ENCODE measurements at regions not wholly inside any gene's neighbourhood (a gene's known extent, or its start where the extent isn't known, plus 50 kb on each side); places are given as distances from the start of the nearest gene placed in this dataset.
"Not testable (repeated sequence)": the region's sequence is repeated elsewhere in the genome, so short reads cannot be mapped to it uniquely, and the experiment has no call there.

GRCh38 chr1:147103416-147104155 is 68.7 kb downstream of the PRKAB2 start:
- not testable (repeated sequence) for DNase-seq (ENCODE audit: extremely low spot score, unreplicated experiment); H3K4me3 Mint-ChIP-seq (ENCODE audit: unreplicated experiment); H3K9me3 Mint-ChIP-seq (ENCODE audit: unreplicated experiment); H3K4me1 Mint-ChIP-seq (ENCODE audit: unreplicated experiment); H3K27ac Mint-ChIP-seq (ENCODE audit: unreplicated experiment); H3K36me3 Mint-ChIP-seq (ENCODE audit: unreplicated experiment)
- peaks cover 11% of the 10 kb centered on the region for H3K27me3 Mint-ChIP-seq (ENCODE audit: unreplicated experiment)

- no peak for TF ChIP-seq CTCF (IDR thresholded peaks at IDR 0.05)
- Mint-ChIP-seq H3K4me1 (ENCODE audit: unreplicated experiment) (no peaks in the 10 kb centered on the region), H3K4me3 (ENCODE audit: unreplicated experiment) (no peak overlapping the region), H3K9me3 (ENCODE audit: unreplicated experiment) (no peaks in the 10 kb centered on the region), H3K27me3 (ENCODE audit: unreplicated experiment) (peaks cover 19% of the 10 kb centered on the region), H3K36me3 (ENCODE audit: unreplicated experiment) (no peaks in the 10 kb centered on the region), H3K27ac (ENCODE audit: unreplicated experiment) (no peak overlapping the region)
- no peak for DNase-seq (ENCODE audit: extremely low spot score, unreplicated experiment)
Observed at GRCh38 chr1:147099192-147099591, 73.1 kb downstream of the PRKAB2 start.

DNA sequence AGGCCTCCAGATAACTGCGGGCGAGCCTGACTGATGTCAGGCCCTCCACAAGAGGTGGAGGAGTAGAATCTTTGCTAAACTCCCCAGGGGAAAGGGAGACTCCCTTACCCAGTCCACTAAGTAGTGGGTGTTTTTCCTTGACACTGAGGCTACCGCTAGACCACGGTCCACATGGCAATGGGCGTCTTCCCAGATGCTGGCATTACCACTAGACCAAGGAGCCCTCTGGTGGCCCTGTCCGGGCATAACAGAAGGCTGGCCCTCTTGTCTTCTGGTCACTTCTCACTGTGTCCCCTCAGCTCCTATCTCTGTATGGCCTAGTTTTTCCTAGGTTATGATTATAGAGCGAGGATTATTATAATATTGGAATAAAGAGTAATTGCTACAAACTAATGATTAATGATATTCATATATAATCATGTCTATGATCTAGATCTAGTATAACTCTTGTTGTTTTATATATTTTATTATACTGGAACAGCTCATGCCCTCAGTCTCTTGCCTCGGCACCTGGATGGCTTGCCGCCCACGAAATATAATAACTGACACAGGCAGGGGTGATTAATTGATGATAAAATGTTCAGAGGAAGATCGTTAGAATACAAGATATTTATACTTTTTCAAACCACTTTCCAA is 73.8 kb downstream of the PRKAB2 start:
- H3K27ac Mint-ChIP-seq (ENCODE audit: unreplicated experiment); DNase-seq (ENCODE audit: extremely low spot score, unreplicated experiment); H3K4me3 Mint-ChIP-seq (ENCODE audit: unreplicated experiment); H3K4me1 Mint-ChIP-seq (ENCODE audit: unreplicated experiment); H3K36me3 Mint-ChIP-seq (ENCODE audit: unreplicated experiment); H3K9me3 Mint-ChIP-seq (ENCODE audit: unreplicated experiment): not testable (repeated sequence)
- TF ChIP-seq CTCF (IDR thresholded peaks at IDR 0.05), result peak; percentile 47
- peaks cover 19% of the 10 kb centered on the region for H3K27me3 Mint-ChIP-seq (ENCODE audit: unreplicated experiment)

DNA sequence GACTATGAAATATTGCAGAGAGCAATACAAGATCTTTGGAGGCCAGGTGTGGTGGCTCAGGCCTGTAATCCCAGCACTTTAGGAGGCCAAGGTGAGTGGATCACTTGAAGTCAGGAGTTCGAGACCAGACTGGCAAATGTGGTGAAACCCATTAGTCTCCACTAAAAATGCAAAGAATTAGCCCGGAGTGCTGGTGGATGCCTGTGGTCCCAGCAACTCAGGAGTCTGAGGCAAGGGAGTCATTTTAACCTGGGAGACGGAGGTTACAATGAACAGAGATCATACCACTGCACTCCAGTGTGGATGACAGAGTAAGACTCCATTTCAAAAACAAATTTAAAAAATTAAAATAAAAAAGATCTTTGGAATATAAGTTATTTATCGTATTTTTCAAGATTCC is 76.6 kb downstream of the PRKAB2 start:
- no peak for TF ChIP-seq CTCF (IDR thresholded peaks at IDR 0.05)
- Mint-ChIP-seq H3K36me3 (ENCODE audit: unreplicated experiment) (no peaks in the 10 kb centered on the region), H3K27me3 (ENCODE audit: unreplicated experiment) (peaks cover 12% of the 10 kb centered on the region), H3K9me3 (ENCODE audit: unreplicated experiment) (no peaks in the 10 kb centered on the region), H3K27ac (ENCODE audit: unreplicated experiment) (no peak overlapping the region), H3K4me1 (ENCODE audit: unreplicated experiment) (no peaks in the 10 kb centered on the region), H3K4me3 (ENCODE audit: unreplicated experiment) (no peak overlapping the region)
- no peak for DNase-seq (ENCODE audit: extremely low spot score, unreplicated experiment)

GRCh38 chr1:147091801-147092200 is 80.5 kb downstream of the PRKAB2 start:
- Mint-ChIP-seq H3K27ac (ENCODE audit: unreplicated experiment) (no peak overlapping the region), H3K4me3 (ENCODE audit: unreplicated experiment) (no peak overlapping the region), H3K27me3 (ENCODE audit: unreplicated experiment) (peaks cover 27% of the 10 kb centered on the region), H3K4me1 (ENCODE audit: unreplicated experiment) (no peaks in the 10 kb centered on the region), H3K9me3 (ENCODE audit: unreplicated experiment) (peaks cover 9% of the 10 kb centered on the region), H3K36me3 (ENCODE audit: unreplicated experiment) (no peaks in the 10 kb centered on the region)
- no peak for TF ChIP-seq CTCF (IDR thresholded peaks at IDR 0.05)
- no peak for DNase-seq (ENCODE audit: extremely low spot score, unreplicated experiment)
